ENCODE measurements at regions not wholly inside any gene's neighbourhood (a gene's known extent, or its start where the extent isn't known, plus 50 kb on each side); places are given as distances from the start of the nearest gene placed in this dataset.
"Not testable (repeated sequence)": the region's sequence is repeated elsewhere in the genome, so short reads cannot be mapped to it uniquely, and the experiment has no call there.

DNA sequence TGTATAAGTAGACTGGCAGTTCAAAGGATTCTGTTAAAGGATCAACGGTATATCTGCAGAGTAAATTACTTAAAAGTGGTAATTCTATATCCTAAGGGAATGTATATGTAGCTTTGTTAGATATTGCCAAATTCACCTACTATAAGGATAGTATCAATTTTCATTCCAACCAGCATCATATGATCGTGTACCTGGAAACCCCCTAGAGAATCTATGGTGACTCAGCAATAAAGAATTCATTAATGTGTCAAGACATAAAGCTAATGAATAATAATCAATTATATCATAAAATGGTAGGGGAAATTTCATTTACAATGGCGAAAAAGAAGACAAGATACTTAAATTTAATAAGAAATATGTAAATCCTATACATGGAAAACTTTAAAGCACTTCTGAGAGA lies 234.1 kb upstream of the ACTBL2 start:
- no peak overlapping the region for H3K4me3 ChIP-seq (ENCODE audit: low read depth, low read length)
- no peak for TF ChIP-seq CTCF (IDR thresholded peaks at IDR 0.05; ENCODE audit: insufficient read depth in 1 of 2, low read depth in 1 of 2, low read length in 1 of 2, severe bottlenecking in 1 of 2, unreplicated experiment in 1 of 2)
- ChIA-PET POLR2A (no interaction called here), CTCF (no interaction called here)
- Mint-ChIP-seq H3K36me3 (ENCODE audit: insufficient read depth, unreplicated experiment) (no peaks in the 10 kb centered on the region), H3K4me1 (ENCODE audit: low read depth, unreplicated experiment) (no peaks in the 10 kb centered on the region), H3K4me3 (ENCODE audit: unreplicated experiment) (no peak overlapping the region), H3K27me3 (ENCODE audit: insufficient read depth, unreplicated experiment) (no peaks in the 10 kb centered on the region), H3K27ac (ENCODE audit: unreplicated experiment) (no peak overlapping the region), H3K9me3 (ENCODE audit: unreplicated experiment) (peaks cover 22% of the 10 kb centered on the region)
- H3K9me3 ChIP-seq, result peaks cover 5% of the 10 kb centered on the region; the same call in 1 of the 2 replicates
- no peaks in the 10 kb centered on the region for H3K27me3 ChIP-seq (replicated peaks; ENCODE audit: control insufficient read depth, insufficient read depth, low read length)
- no TSS peak for BruUV-seq (replicated peaks)
- intact Hi-C loops (cut with micrococcal nuclease; ENCODE audit: unreplicated experiment), result no loop called here
- DNase-seq, result no peak
- no peaks in the 10 kb centered on the region for H3K36me3 ChIP-seq (ENCODE audit: control insufficient read depth, insufficient read depth, low read length)
- H3K4me1 ChIP-seq, result peaks cover 7% of the 10 kb centered on the region; the same call in 1 of the 2 replicates

GRCh38 chr5:57715296-57715695 lies 232.7 kb upstream of the ACTBL2 start:
- no peak for TF ChIP-seq CTCF (IDR thresholded peaks at IDR 0.05; ENCODE audit: insufficient read depth in 1 of 2, low read depth in 1 of 2, low read length in 1 of 2, severe bottlenecking in 1 of 2, unreplicated experiment in 1 of 2)
- POLR2A ChIA-PET, result no interaction called here
- Histone ChIP-seq H3K4me3 (ENCODE audit: low read depth, low read length) (no peak overlapping the region), H3K4me1 (peaks cover 7% of the 10 kb centered on the region; the same call in 1 of the 2 replicates), H3K36me3 (ENCODE audit: control insufficient read depth, insufficient read depth, low read length) (no peaks in the 10 kb centered on the region), H3K9me3 (peaks cover 5% of the 10 kb centered on the region; the same call in 1 of the 2 replicates), H3K27me3 (replicated peaks; ENCODE audit: control insufficient read depth, insufficient read depth, low read length) (no peaks in the 10 kb centered on the region)
- CTCF ChIA-PET, result no interaction called here
- no TSS peak for BruUV-seq (replicated peaks)
- Mint-ChIP-seq H3K4me1 (ENCODE audit: low read depth, unreplicated experiment) (no peaks in the 10 kb centered on the region), H3K27me3 (ENCODE audit: insufficient read depth, unreplicated experiment) (no peaks in the 10 kb centered on the region), H3K27ac (ENCODE audit: unreplicated experiment) (no peak overlapping the region), H3K4me3 (ENCODE audit: unreplicated experiment) (no peak overlapping the region), H3K9me3 (ENCODE audit: unreplicated experiment) (peaks cover 31% of the 10 kb centered on the region), H3K36me3 (ENCODE audit: insufficient read depth, unreplicated experiment) (no peaks in the 10 kb centered on the region)
- DNase-seq, result no peak
- intact Hi-C loops (cut with micrococcal nuclease; ENCODE audit: unreplicated experiment), result no loop called here

- H3K9me3 Mint-ChIP-seq (ENCODE audit: unreplicated experiment), result peaks cover 32% of the 10 kb centered on the region
- peaks cover 15% of the 10 kb centered on the region; the same call in 1 of the 2 replicates for H3K9me3 ChIP-seq
- H3K36me3 Mint-ChIP-seq (ENCODE audit: insufficient read depth, unreplicated experiment); H3K4me1 Mint-ChIP-seq (ENCODE audit: low read depth, unreplicated experiment); DNase-seq; H3K4me3 Mint-ChIP-seq (ENCODE audit: unreplicated experiment); CTCF ChIA-PET; H3K27me3 ChIP-seq (replicated peaks; ENCODE audit: control insufficient read depth, insufficient read depth, low read length); BruUV-seq (replicated peaks); H3K4me3 ChIP-seq (ENCODE audit: low read depth, low read length); POLR2A ChIA-PET; intact Hi-C loops (cut with micrococcal nuclease; ENCODE audit: unreplicated experiment); H3K4me1 ChIP-seq; H3K36me3 ChIP-seq (ENCODE audit: control insufficient read depth, insufficient read depth, low read length); H3K27me3 Mint-ChIP-seq (ENCODE audit: insufficient read depth, unreplicated experiment); H3K27ac Mint-ChIP-seq (ENCODE audit: unreplicated experiment): not testable (repeated sequence)
Measured at GRCh38 chr5:57713535-57713934, 230.9 kb upstream of the ACTBL2 start.

DNA sequence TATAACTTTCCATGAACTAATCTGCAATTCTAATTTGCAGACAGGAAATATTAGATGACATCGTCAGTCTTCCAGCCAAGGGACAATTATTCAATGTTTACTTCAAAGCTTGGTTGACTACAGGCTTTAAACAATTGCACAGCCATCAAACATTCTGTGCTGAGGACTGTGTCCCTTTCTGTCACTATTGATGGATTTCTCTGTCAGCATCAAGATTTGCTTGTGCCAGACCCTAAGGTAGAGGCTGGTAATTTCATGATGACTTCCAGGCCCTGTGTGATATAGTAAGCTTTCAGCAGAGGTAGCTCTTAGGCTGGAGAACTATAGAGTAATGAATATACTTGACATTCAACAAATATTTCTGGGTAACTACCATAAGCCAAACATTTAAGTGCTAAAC lies 229.3 kb upstream of the ACTBL2 start:
- H3K36me3 ChIP-seq (ENCODE audit: control insufficient read depth, insufficient read depth, low read length), result no peaks in the 10 kb centered on the region
- no peaks in the 10 kb centered on the region for H3K4me1 ChIP-seq
- H3K4me1 Mint-ChIP-seq (ENCODE audit: low read depth, unreplicated experiment), result no peaks in the 10 kb centered on the region
- intact Hi-C loops (cut with micrococcal nuclease; ENCODE audit: unreplicated experiment), result no loop called here
- no peak overlapping the region for H3K4me3 Mint-ChIP-seq (ENCODE audit: unreplicated experiment)
- H3K9me3 ChIP-seq, result peaks cover 17% of the 10 kb centered on the region; the same call in 1 of the 2 replicates
- DNase-seq, result no peak
- H3K4me3 ChIP-seq (ENCODE audit: low read depth, low read length), result no peak overlapping the region
- H3K27me3 ChIP-seq (replicated peaks; ENCODE audit: control insufficient read depth, insufficient read depth, low read length), result no peaks in the 10 kb centered on the region
- CTCF ChIA-PET, result no interaction called here
- H3K27me3 Mint-ChIP-seq (ENCODE audit: insufficient read depth, unreplicated experiment), result no peaks in the 10 kb centered on the region
- no peak overlapping the region for H3K27ac Mint-ChIP-seq (ENCODE audit: unreplicated experiment)
- BruUV-seq (replicated peaks), result no TSS peak
- POLR2A ChIA-PET, result no interaction called here
- no peaks in the 10 kb centered on the region for H3K36me3 Mint-ChIP-seq (ENCODE audit: insufficient read depth, unreplicated experiment)
- no peak for TF ChIP-seq CTCF (IDR thresholded peaks at IDR 0.05; ENCODE audit: insufficient read depth in 1 of 2, low read depth in 1 of 2, low read length in 1 of 2, severe bottlenecking in 1 of 2, unreplicated experiment in 1 of 2)
- H3K9me3 Mint-ChIP-seq (ENCODE audit: unreplicated experiment), result peaks cover 32% of the 10 kb centered on the region
